ENCODE measurements at regions not wholly inside any gene's neighbourhood (a gene's known extent, or its start where the extent isn't known, plus 50 kb on each side); places are given as distances from the start of the nearest gene placed in this dataset.

DNA sequence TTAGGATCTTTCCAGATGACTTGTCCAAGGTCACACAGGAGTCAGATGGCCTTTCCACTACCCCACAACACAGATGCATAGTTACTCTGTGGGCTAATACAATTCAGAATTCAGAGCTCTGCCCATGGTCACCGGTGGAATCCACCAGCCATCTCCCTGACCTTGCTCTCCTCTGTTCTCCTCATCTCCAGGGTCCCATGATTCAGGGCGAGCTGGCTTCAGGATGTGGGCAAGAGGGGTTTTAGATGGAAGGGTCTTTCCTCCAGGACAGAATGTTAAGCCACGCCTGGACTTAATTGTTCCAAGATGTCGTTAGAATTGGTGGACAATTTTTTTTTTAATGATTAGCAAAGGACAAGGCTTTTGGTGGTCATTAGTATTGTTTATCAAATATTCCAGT is 81.7 kb upstream of the LARP1 start:
- TF ChIP-seq POLR2AphosphoS5 (IDR thresholded peaks at IDR 0.05; ENCODE audit: low read depth, low read length) (no peak), TAF1 (IDR thresholded peaks at IDR 0.05; ENCODE audit: low read depth, low read length) (no peak), POLR2A (IDR thresholded peaks at IDR 0.05; ENCODE audit: low read depth, low read length) (no peak), PAX5 (IDR thresholded peaks at IDR 0.05; ENCODE audit: insufficient read depth, low read length, severe bottlenecking) (no peak)
